WTC11 (cell line): ENCODE measurements at regions not wholly inside any gene's neighbourhood (a gene's known extent, or its start where the extent isn't known, plus 50 kb on each side); places are given as distances from the start of the nearest gene placed in this dataset.

Source experiments
- ATF6 ChIP-seq: sonication (generic); formaldehyde crosslinking; IDR thresholded peaks from 2 replicates; pipeline ENCODE4 v1.8.1; 2023; ENCODE audit warnings: mild to moderate bottlenecking, missing genetic modification reagents
- CTCF ChIP-seq: fragments of 200-600 bp; IDR thresholded peaks from 2 replicates; pipeline ENCODE4 v1.8.0; 2022; ENCODE audit warnings: antibody characterized with exemption
- E2F5 ChIP-seq: sonication (generic); formaldehyde crosslinking; IDR thresholded peaks from 2 replicates; pipeline ENCODE4 v1.8.1; 2022; ENCODE audit warnings: mild to moderate bottlenecking, moderate library complexity, missing genetic modification reagents
- JUN ChIP-seq: sonication (generic); formaldehyde crosslinking; IDR thresholded peaks from 2 replicates; pipeline ENCODE4 v1.8.0; 2023; ENCODE audit warnings: mild to moderate bottlenecking, missing genetic modification reagents
- SMAD4 ChIP-seq: sonication (generic); formaldehyde crosslinking; IDR thresholded peaks from 2 replicates; pipeline ENCODE4 v1.8.0; 2022; ENCODE audit warnings: mild to moderate bottlenecking, missing genetic modification reagents
- TP53 ChIP-seq: sonication (generic); formaldehyde crosslinking; IDR thresholded peaks from 2 replicates; pipeline ENCODE4 v1.8.1; 2023; ENCODE audit warnings: mild to moderate bottlenecking, missing genetic modification reagents
- ZNF512 ChIP-seq: sonication (generic); formaldehyde crosslinking; IDR thresholded peaks from 2 replicates; pipeline ENCODE4 v1.8.1; 2022; ENCODE audit warnings: missing genetic modification reagents, borderline replicate concordance

- TF ChIP-seq TP53 (CRISPR knock-in tag) (no peak), E2F5 (CRISPR knock-in tag) (no peak), CTCF (no peak), SMAD4 (CRISPR knock-in tag) (no peak), JUN (CRISPR knock-in tag) (no peak), ATF6 (CRISPR knock-in tag) (no peak), ZNF512 (CRISPR knock-in tag) (no peak)
Measured at GRCh38 chrX:45622042-45622423, 421.4 kb upstream of the DIPK2B start.
